Ascending aorta (tissue), 2 donors: ENCODE measurements at regions not wholly inside any gene's neighbourhood (a gene's known extent, or its start where the extent isn't known, plus 50 kb on each side); places are given as distances from the start of the nearest gene placed in this dataset.

Experiments used
- DNase-seq, 2 donors: peaks; one replicate each; pipeline ENCODE4 v3.0.0-alpha.2; 2019; ENCODE audit warnings: low spot score in 2 of 2
- H3K27ac ChIP-seq, 2 donors: fragments of 200-600 bp; sonication (generic); one replicate each; pipeline ENCODE4 v1.5.1; 2016 to 2017; ENCODE audit warnings: mild to moderate bottlenecking in 1 of 2
- H3K27me3 ChIP-seq: fragments of 200-600 bp; sonication (generic); one replicate; pipeline ENCODE4 v1.5.1; 2017
- H3K36me3 ChIP-seq, 2 donors: fragments of 200-600 bp; sonication (generic); one replicate each; pipeline ENCODE4 v1.5.1; 2016
- H3K4me1 ChIP-seq, 2 donors: fragments of 200-600 bp; sonication (generic); one replicate each; pipeline ENCODE4 v1.5.1; 2016 to 2017; ENCODE audit warnings: mild to moderate bottlenecking in 1 of 2
- H3K4me3 ChIP-seq, 2 donors: fragments of 200-600 bp; sonication (generic); one replicate each; pipeline ENCODE4 v1.5.1; 2016 to 2017; ENCODE audit warnings: mild to moderate bottlenecking in 1 of 2
- H3K9me3 ChIP-seq, 2 donors: fragments of 200-600 bp; sonication (generic); one replicate each; pipeline ENCODE4 v1.5.1; 2016
- CTCF ChIP-seq, 3 experiments: fragments of 200-600 bp in 2 of 3; fragments of 450-650 bp in 1 of 3; sonication (generic) in 2 of 3; IDR thresholded peaks; one replicate each; pipeline ENCODE4 v1.5.1; 2016 to 2019; ENCODE audit warnings: antibody characterized with exemption in 3 of 3, mild to moderate bottlenecking in 1 of 3, moderate library complexity in 1 of 3
- intact Hi-C: fragments of 100-400 bp; cut with DNase I; formaldehyde crosslinking; loops from one replicate; pipeline ENCODE4 v1.15.1; 2023

DNA sequence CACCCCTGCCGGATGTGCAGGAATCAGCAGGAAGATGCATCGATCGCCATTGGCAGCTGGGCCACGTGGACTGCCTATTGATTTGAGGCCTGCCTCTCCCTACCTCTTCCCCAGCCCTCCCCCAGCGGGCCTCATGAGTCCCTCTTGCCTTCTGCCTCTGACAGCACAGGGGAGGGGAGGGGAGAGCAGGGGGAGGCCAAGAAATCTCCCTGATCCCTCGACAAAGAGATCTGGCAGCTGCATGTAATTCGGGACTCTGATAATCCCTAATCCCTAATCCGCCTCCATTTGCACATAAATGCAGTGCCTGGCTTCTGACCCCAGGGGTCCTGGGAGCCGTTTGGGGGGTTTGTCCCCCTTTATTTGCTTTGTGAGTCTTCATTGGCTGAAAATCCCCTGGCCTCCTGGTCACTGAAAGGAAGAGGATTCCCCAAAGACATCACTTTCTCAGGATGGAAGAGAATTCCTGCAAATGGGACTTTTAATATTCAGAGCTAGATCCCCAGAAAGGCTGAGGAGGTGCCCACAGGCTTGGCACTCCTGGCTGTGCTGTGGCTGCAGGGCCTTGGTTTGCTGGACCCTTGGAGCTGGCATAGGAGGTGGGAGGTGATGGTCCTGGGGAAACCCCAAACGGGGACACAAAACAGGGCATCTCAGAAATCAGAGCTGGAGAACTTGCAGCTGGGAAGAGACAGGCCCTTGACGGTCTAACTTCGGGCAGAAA is 239.4 kb upstream of the POU3F1 start:
- no peak for DNase-seq
- no peak for TF ChIP-seq CTCF (IDR thresholded peaks at IDR 0.05)

DNA sequence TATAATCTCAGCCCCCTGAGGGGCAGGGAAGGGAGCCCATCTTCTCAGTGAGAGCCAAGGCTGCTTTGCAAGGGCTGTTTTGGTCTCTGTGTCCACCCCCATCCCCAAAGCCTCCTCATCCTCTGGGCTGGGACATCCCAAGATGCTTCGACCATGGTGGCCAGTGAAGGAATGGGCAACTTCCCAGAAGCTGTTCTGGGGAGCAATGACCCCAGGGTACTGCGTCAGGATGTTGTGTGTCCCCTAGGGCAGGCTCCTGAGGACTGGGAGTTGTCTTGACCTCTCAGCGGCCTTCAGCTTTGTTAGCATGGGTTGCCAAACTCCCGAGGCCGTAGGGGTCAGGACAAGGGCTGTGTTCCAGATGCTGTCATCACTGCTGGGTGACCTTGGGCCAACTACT is 238.4 kb upstream of the POU3F1 start:
- Histone ChIP-seq H3K36me3 (no peaks in the 10 kb centered on the region), H3K27me3 (no peaks in the 10 kb centered on the region), H3K9me3 (no peaks in the 10 kb centered on the region), H3K4me3 (no peak overlapping the region), H3K27ac (no peak overlapping the region), H3K4me1 (no peaks in the 10 kb centered on the region)
- DNase-seq = no peak
- intact Hi-C loops = no loop called here
- TF ChIP-seq CTCF (IDR thresholded peaks at IDR 0.05) = no peak

More for the DNA sequence above, 239.4 kb upstream of the POU3F1 start:
- intact Hi-C loops = no loop called here
- no peak overlapping the region for H3K4me3 ChIP-seq
- no peaks in the 10 kb centered on the region for H3K4me1 ChIP-seq
- no peaks in the 10 kb centered on the region for H3K9me3 ChIP-seq
- no peaks in the 10 kb centered on the region for H3K36me3 ChIP-seq
- no peak overlapping the region for H3K27ac ChIP-seq
- H3K27me3 ChIP-seq = no peaks in the 10 kb centered on the region

DNA sequence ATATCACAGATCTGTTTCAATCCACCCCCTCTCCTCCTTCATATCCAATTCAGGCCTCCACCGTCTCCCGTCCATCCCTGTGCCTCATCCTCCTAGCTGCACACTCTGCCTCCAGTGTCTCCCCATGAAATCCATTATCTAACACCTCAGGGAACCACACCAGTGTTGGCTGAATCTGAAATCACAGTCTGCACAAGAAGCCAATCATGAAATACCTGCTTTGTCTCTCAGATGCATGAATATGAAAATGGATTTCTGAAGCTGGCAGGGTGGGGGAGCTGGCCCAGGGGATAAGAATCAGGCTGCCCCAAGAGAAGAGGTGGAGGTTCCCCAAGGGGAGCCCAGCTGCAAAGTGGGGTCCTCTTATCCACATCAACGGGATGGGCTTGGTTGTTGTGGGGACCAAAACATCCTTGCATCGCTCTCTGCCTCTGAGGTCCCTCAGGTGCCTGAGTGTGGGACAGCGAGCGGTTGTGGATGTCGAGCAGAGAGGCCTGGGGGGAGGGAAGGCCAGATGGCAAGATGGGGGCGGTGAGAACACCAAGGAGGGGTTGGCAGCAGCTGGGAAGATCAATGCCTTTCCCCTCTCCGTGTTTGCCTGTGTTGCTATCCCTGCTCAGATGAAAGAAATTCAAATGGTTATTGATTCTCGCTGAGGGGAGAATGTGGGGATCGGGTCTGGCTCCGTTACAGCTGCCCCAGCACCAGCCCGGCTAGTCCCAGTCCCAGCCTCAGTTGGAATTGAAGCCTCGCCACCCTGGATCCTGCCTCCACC is 237.3 kb upstream of the POU3F1 start:
- intact Hi-C loops = no loop called here
- no peak overlapping the region for H3K4me3 ChIP-seq
- H3K27me3 ChIP-seq = no peaks in the 10 kb centered on the region
- no peak overlapping the region for H3K27ac ChIP-seq
- no peak for DNase-seq
- no peak for TF ChIP-seq CTCF (IDR thresholded peaks at IDR 0.05)
- no peaks in the 10 kb centered on the region for H3K4me1 ChIP-seq
- H3K36me3 ChIP-seq = no peaks in the 10 kb centered on the region
- peaks cover 0 to 5% of the 10 kb centered on the region in 2 donors for H3K9me3 ChIP-seq

GRCh38 chr1:38279148-38279547 is 232.6 kb upstream of the POU3F1 start:
- no peak overlapping the region for H3K4me3 ChIP-seq
- TF ChIP-seq CTCF (IDR thresholded peaks at IDR 0.05) = no peak
- H3K4me1 ChIP-seq = no peaks in the 10 kb centered on the region
- intact Hi-C loops = no loop called here
- no peak overlapping the region for H3K27ac ChIP-seq
- DNase-seq = no peak
- peaks cover 0 to 15% of the 10 kb centered on the region in 2 donors for H3K9me3 ChIP-seq
- H3K36me3 ChIP-seq = no peaks in the 10 kb centered on the region
- no peaks in the 10 kb centered on the region for H3K27me3 ChIP-seq

GRCh38 chr1:38277646-38278045 is 231.1 kb upstream of the POU3F1 start:
- Histone ChIP-seq H3K9me3 (peaks cover 0 to 15% of the 10 kb centered on the region in 2 donors), H3K4me3 (no peak overlapping the region), H3K36me3 (no peaks in the 10 kb centered on the region), H3K27ac (no peak overlapping the region), H3K4me1 (no peaks in the 10 kb centered on the region), H3K27me3 (no peaks in the 10 kb centered on the region)
- TF ChIP-seq CTCF (IDR thresholded peaks at IDR 0.05) = no peak
- intact Hi-C loops = no loop called here
- no peak for DNase-seq
